HG03108 (cell line): ENCODE measurements at regions not wholly inside any gene's neighbourhood (a gene's known extent, or its start where the extent isn't known, plus 50 kb on each side); places are given as distances from the start of the nearest gene placed in this dataset.
A peak's percentile ranks its signal among the peaks of the same experiment; 100 is the strongest.

Source experiments
- ATAC-seq: cut with Tn5 transposase; IDR thresholded peaks from one replicate; pipeline ENCODE4 v1.9.1; 2021; ENCODE audit warnings: moderate library complexity; ENCODE audit not compliant: unreplicated experiment

GRCh38 chr2:44825702-44826101, 115.8 kb upstream of the SIX3 start:
- ATAC-seq: peak; percentile 86

GRCh38 chr2:44826601-44827000, 114.9 kb upstream of the SIX3 start:
- ATAC-seq: no peak

- ATAC-seq: no peak
Measured at GRCh38 chr2:44829771-44830170, 111.7 kb upstream of the SIX3 start.

GRCh38 chr2:44833171-44834069, 108.1 kb upstream of the SIX3 start:
- peak; percentile 43 for ATAC-seq

- no peak for ATAC-seq
Measured at GRCh38 chr2:44834656-44835055, 106.8 kb upstream of the SIX3 start.

GRCh38 chr2:44836174-44836573, 105.3 kb upstream of the SIX3 start:
- ATAC-seq: peak; percentile 41

GRCh38 chr2:44836916-44837315, 104.6 kb upstream of the SIX3 start:
- no peak for ATAC-seq

- no peak for ATAC-seq
Measured at GRCh38 chr2:44838116-44838790, 103.2 kb upstream of the SIX3 start.

GRCh38 chr2:44839370-44839769, 102.1 kb upstream of the SIX3 start:
- ATAC-seq: no peak

- ATAC-seq: no peak
Measured at GRCh38 chr2:44839771-44840502, 101.6 kb upstream of the SIX3 start.

GRCh38 chr2:44840503-44840850, 101.0 kb upstream of the SIX3 start:
- no peak for ATAC-seq

GRCh38 chr2:44843086-44843485, 98.4 kb upstream of the SIX3 start:
- ATAC-seq: no peak

GRCh38 chr2:44843641-44844310, 97.7 kb upstream of the SIX3 start:
- ATAC-seq: no peak

GRCh38 chr2:44844651-44845270, 96.7 kb upstream of the SIX3 start:
- no peak for ATAC-seq

- no peak for ATAC-seq
Measured at GRCh38 chr2:44848026-44848425, 93.5 kb upstream of the SIX3 start.

GRCh38 chr2:44850016-44850415, 91.5 kb upstream of the SIX3 start:
- no peak for ATAC-seq

GRCh38 chr2:44851518-44851917, 90.0 kb upstream of the SIX3 start:
- no peak for ATAC-seq

- no peak for ATAC-seq
Measured at GRCh38 chr2:44852594-44852993, 88.9 kb upstream of the SIX3 start.

- no peak for ATAC-seq
Measured at GRCh38 chr2:44859337-44859736, 82.2 kb upstream of the SIX3 start.

GRCh38 chr2:44866152-44866551, 75.3 kb upstream of the SIX3 start:
- ATAC-seq: no peak

- ATAC-seq: no peak
Measured at GRCh38 chr2:44869761-44870160, 71.7 kb upstream of the SIX3 start.
